H1 (cell line): ENCODE measurements at regions not wholly inside any gene's neighbourhood (a gene's known extent, or its start where the extent isn't known, plus 50 kb on each side); places are given as distances from the start of the nearest gene placed in this dataset.

ENCODE experiments used
- CTCF ChIA-PET: fragments of 300-600 bp; sonication (Branson Sonifier 250); formaldehyde crosslinking; loops from one replicate; lab custom pipeline; 2021; ENCODE audit not compliant: partially characterized antibody; lab: Charles Lee
- POLR2A ChIA-PET: fragments of 300-600 bp; sonication (Branson Sonifier 250); formaldehyde crosslinking; loops from one replicate; lab custom pipeline; 2021; ENCODE audit warnings: inconsistent platforms; ENCODE audit not compliant: partially characterized antibody; lab: Charles Lee
- DNase-seq, 2 experiments: peaks; one replicate each; pipeline versions ENCODE4 v3.0.0 to v3.0.0-alpha.2; 2010 to 2022; ENCODE audit warnings: low spot score in 2 of 2, low read depth in 1 of 2, mixed read lengths in 1 of 2
- FAIRE-seq: peaks from 2 replicates; lab custom pipeline; 2011; peaks lifted over from hg19 to GRCh38; lab: Jason Lieb, UNC
- H2AFZ ChIP-seq: 2 replicates; pipeline ENCODE4 v1.8.1; 2012; ENCODE audit warnings: low read length, inconsistent platforms
- H2AK5ac ChIP-seq: 2 replicates; pipeline ENCODE4 v1.6.1; 2013; ENCODE audit warnings: low read depth, low read length
- H2BK120ac ChIP-seq: replicated peaks from 2 replicates; pipeline ENCODE3; 2013; ENCODE audit warnings: low read depth, low read length, inconsistent platforms
- H2BK12ac ChIP-seq: 2 replicates; pipeline ENCODE4 v1.6.1; 2013; ENCODE audit warnings: low read depth, low read length
- H2BK15ac ChIP-seq: 2 replicates; pipeline ENCODE4 v1.6.1; 2013; ENCODE audit warnings: low read length
- H2BK20ac ChIP-seq: 2 replicates; pipeline ENCODE4 v1.6.1; 2013; ENCODE audit warnings: low read length
- H2BK5ac ChIP-seq: 2 replicates; pipeline ENCODE4 v1.6.1; 2013; ENCODE audit warnings: low read depth, low read length
- H3K14ac ChIP-seq: 2 replicates; pipeline ENCODE4 v1.6.1; 2013; ENCODE audit warnings: inconsistent platforms; ENCODE audit not compliant: insufficient read length
- H3K18ac ChIP-seq: 2 replicates; pipeline ENCODE4 v1.6.1; 2013; ENCODE audit warnings: low read length; ENCODE audit errors: extremely low read depth
- H3K23ac ChIP-seq: 2 replicates; pipeline ENCODE4 v1.6.1; 2013; ENCODE audit warnings: inconsistent platforms; ENCODE audit not compliant: insufficient read length
- H3K23me2 ChIP-seq: 2 replicates; pipeline ENCODE4 v1.6.1; 2013; ENCODE audit warnings: low read depth, low read length
- H3K27ac ChIP-seq: 2 replicates; pipeline ENCODE4 v1.6.1; 2011; ENCODE audit warnings: low read depth, low read length, inconsistent platforms
- H3K27me3 ChIP-seq, 4 experiments: replicated peaks in 1 of 4; 1 replicate in 1 of 4; 2 replicates in 3 of 4; pipeline versions ENCODE4 v1.6.1 to v1.8.1; 2011 to 2013; ENCODE audit warnings: low read length in 3 of 4, mild to moderate bottlenecking in 3 of 4, inconsistent platforms in 2 of 4, mixed read lengths in 2 of 4, moderate library complexity in 1 of 4; ENCODE audit not compliant: control insufficient read depth in 3 of 4, insufficient read depth in 3 of 4; ENCODE audit errors: extremely low read depth in 1 of 4
- H3K36me3 ChIP-seq, 4 experiments: 2 replicates each; pipeline versions ENCODE4 v1.6.1 to v1.8.1; 2011 to 2013; ENCODE audit warnings: mild to moderate bottlenecking in 4 of 4, low read length in 3 of 4, moderate library complexity in 2 of 4, control low read depth in 1 of 4, inconsistent platforms in 1 of 4; ENCODE audit not compliant: insufficient read depth in 4 of 4, control insufficient read depth in 2 of 4
- H3K4ac ChIP-seq: replicated peaks from 2 replicates; pipeline ENCODE3; 2013; ENCODE audit warnings: low read length, low read depth, mixed read lengths, inconsistent platforms; ENCODE audit not compliant: insufficient read length
- H3K4me1 ChIP-seq, 4 experiments: replicated peaks in 1 of 4; 1 replicate in 1 of 4; 2 replicates in 3 of 4; pipeline versions ENCODE4 v1.6.1 to v1.8.1; 2011 to 2013; ENCODE audit warnings: low read length in 3 of 4, inconsistent platforms in 2 of 4, mixed read lengths in 1 of 4; ENCODE audit not compliant: insufficient read depth in 4 of 4, control insufficient read depth in 3 of 4
- H3K4me2 ChIP-seq, 2 experiments: 2 replicates each; pipeline versions ENCODE4 v1.6.1 to v1.8.1; 2011 to 2013; ENCODE audit warnings: low read depth in 2 of 2, low read length in 2 of 2, control low read depth in 1 of 2, inconsistent platforms in 1 of 2, mild to moderate bottlenecking in 1 of 2; ENCODE audit not compliant: insufficient read depth in 1 of 2
- H3K4me3 ChIP-seq, 4 experiments: fragments of 200-600, 300-600 bp in 1 of 4; sonication (generic), shearing (Covaris generic), sonication (Bioruptor Twin) in 1 of 4; 2 replicates each; pipeline versions ENCODE4 v1.5.1 to v1.8.1; 2011 to 2016; ENCODE audit warnings: low read length in 4 of 4, low read depth in 3 of 4, control low read depth in 2 of 4, inconsistent platforms in 2 of 4, mild to moderate bottlenecking in 2 of 4, mixed read lengths in 1 of 4, moderate library complexity in 1 of 4; ENCODE audit not compliant: insufficient read depth in 2 of 4; ENCODE audit errors: extremely low read depth in 1 of 4
- H3K56ac ChIP-seq: replicated peaks from 2 replicates; pipeline ENCODE3; 2013; ENCODE audit warnings: low read depth, mild to moderate bottlenecking, mixed read lengths, low read length, inconsistent platforms; ENCODE audit not compliant: insufficient read length
- H3K79me1 ChIP-seq: 2 replicates; pipeline ENCODE4 v1.6.1; 2013; ENCODE audit warnings: low read depth, low read length, control low read depth
- H3K79me2 ChIP-seq, 2 experiments: 2 replicates each; pipeline versions ENCODE4 v1.6.1 to v1.8.1; 2012 to 2013; ENCODE audit warnings: low read length in 2 of 2, mild to moderate bottlenecking in 2 of 2, inconsistent platforms in 1 of 2; ENCODE audit not compliant: insufficient read depth in 2 of 2, control insufficient read depth in 1 of 2
- H3K9ac ChIP-seq, 4 experiments: replicated peaks in 1 of 4; 1 replicate in 1 of 4; 2 replicates in 3 of 4; pipeline versions ENCODE4 v1.6.1 to v1.8.1; 2011 to 2013; ENCODE audit warnings: low read depth in 3 of 4, low read length in 3 of 4, control low read depth in 2 of 4, mild to moderate bottlenecking in 2 of 4, moderate library complexity in 2 of 4, inconsistent platforms in 1 of 4; ENCODE audit errors: extremely low read depth in 1 of 4
- H3K9me3 ChIP-seq, 2 experiments: 2 replicates each; pipeline versions ENCODE4 v1.6.1 to v1.8.1; 2012 to 2013; ENCODE audit warnings: mild to moderate bottlenecking in 2 of 2, moderate library complexity in 2 of 2, control low read depth in 1 of 2, inconsistent platforms in 1 of 2, low read depth in 1 of 2, low read length in 1 of 2, mixed read lengths in 1 of 2; ENCODE audit not compliant: insufficient read depth in 2 of 2
- H4K20me1 ChIP-seq, 2 experiments: replicated peaks in 1 of 2; 2 replicates each; pipeline versions ENCODE3 to v1.8.1; 2011 to 2013; ENCODE audit warnings: inconsistent platforms in 2 of 2, low read length in 2 of 2, mild to moderate bottlenecking in 1 of 2; ENCODE audit not compliant: insufficient read depth in 2 of 2, control insufficient read depth in 1 of 2
- H4K5ac ChIP-seq: 2 replicates; pipeline ENCODE4 v1.6.1; 2013; ENCODE audit warnings: low read length, low read depth, mixed read lengths, inconsistent platforms; ENCODE audit not compliant: insufficient read length
- H4K8ac ChIP-seq: 2 replicates; pipeline ENCODE4 v1.8.0; 2013; ENCODE audit warnings: mild to moderate bottlenecking, moderate library complexity, low read length, inconsistent platforms; ENCODE audit not compliant: insufficient read depth; ENCODE audit errors: extremely low read depth
- H4K91ac ChIP-seq: replicated peaks from 2 replicates; pipeline ENCODE3; 2013; ENCODE audit warnings: low read length, mixed read lengths, inconsistent platforms; ENCODE audit not compliant: insufficient read length
- BACH1 ChIP-seq: IDR thresholded peaks from 2 replicates; pipeline ENCODE4 v1.6.1; 2012; ENCODE audit warnings: low read length, improper control_type of control experiment
- BRCA1 ChIP-seq: IDR thresholded peaks from 2 replicates; pipeline ENCODE4 v1.6.1; 2012; ENCODE audit warnings: low read depth, low read length, improper control_type of control experiment
- CEBPB ChIP-seq: IDR thresholded peaks from 2 replicates; pipeline ENCODE4 v1.6.1; 2012; ENCODE audit warnings: low read depth, low read length
- FOSL1 ChIP-seq: IDR thresholded peaks from 2 replicates; pipeline ENCODE4 v1.6.1; 2011; ENCODE audit warnings: mild to moderate bottlenecking, low read depth, low read length, moderate library complexity; ENCODE audit not compliant: insufficient read depth
- POLR2AphosphoS5 ChIP-seq: IDR thresholded peaks from 2 replicates; pipeline ENCODE4 v1.6.1; 2011; ENCODE audit warnings: low read depth, low read length
- SIN3A ChIP-seq, 2 experiments: IDR thresholded peaks in 1 of 2; conservative IDR thresholded peaks in 1 of 2; 2 replicates each; pipeline ENCODE4 v1.6.1; 2011 to 2012; ENCODE audit warnings: low read length in 2 of 2, improper control_type of control experiment in 1 of 2, low read depth in 1 of 2, mild to moderate bottlenecking in 1 of 2
- SIRT6 ChIP-seq: IDR thresholded peaks from one replicate; pipeline ENCODE4 v1.7.1; 2012; ENCODE audit warnings: low read length, inconsistent platforms
- SIX5 ChIP-seq: IDR thresholded peaks from 2 replicates; pipeline ENCODE4 v1.6.1; 2011; ENCODE audit warnings: mild to moderate bottlenecking, low read depth, low read length
- TCF12 ChIP-seq: IDR thresholded peaks from 2 replicates; pipeline ENCODE4 v1.6.1; 2011; ENCODE audit warnings: low read depth, mild to moderate bottlenecking, low read length
- WGBS, 2 experiments: shearing (Covaris generic) in 1 of 2; methylation state at CpG; one replicate each; pipeline versions ENCODE4 v1.1.6 to v1.1.7; 2013 to 2015; ENCODE audit warnings: low lambda C conversion rate in 2 of 2, mixed read lengths in 2 of 2, inconsistent platforms in 1 of 2, low coverage in 1 of 2, missing lambda C conversion rate in 1 of 2; ENCODE audit not compliant: insufficient replicate concordance in 2 of 2, insufficient coverage in 1 of 2, insufficient read length in 1 of 2; ENCODE audit errors: extremely low coverage in 1 of 2, missing lambda C conversion rate in 1 of 2; 5-methylcytosine and 5-hydroxymethylcytosine counted together
- TF ChIP-seq, protein P1 (sequence below): IDR thresholded peaks from 2 replicates; pipeline ENCODE4 v1.6.1; 2011; ENCODE audit warnings: low read depth, mild to moderate bottlenecking, low read length; ENCODE audit not compliant: insufficient read depth
- TF ChIP-seq, protein P2 (sequence below): IDR thresholded peaks from 2 replicates; pipeline ENCODE4 v1.6.1; 2011; ENCODE audit warnings: low read length, improper control_type of control experiment

DNA sequence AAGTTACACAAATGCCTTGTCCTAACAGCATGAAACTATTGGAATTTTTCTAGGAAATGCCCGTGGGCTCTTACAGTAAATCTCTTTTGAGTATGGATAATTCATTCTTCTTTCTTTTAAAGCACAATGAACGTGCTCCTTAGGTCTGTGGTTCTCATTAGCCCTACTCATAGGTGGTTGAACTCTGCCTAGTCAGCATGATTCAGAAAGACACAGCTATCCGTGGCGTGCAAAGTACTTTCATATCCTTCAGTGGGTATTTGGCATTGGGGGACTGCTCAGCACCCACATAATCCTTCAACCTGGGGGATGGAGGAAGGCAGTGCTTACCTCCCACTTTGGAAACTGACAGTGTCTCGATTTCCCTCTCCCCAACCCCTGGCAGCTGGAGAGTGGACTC lies 462.0 kb upstream of the CLINT1 start:
- Histone ChIP-seq H3K14ac (no peak overlapping the region), H3K23me2 (no peaks in the 10 kb centered on the region), H3K4me1 (peaks cover 1 to 7% (median 4%) of the 10 kb centered on the region in 4 experiments; a peak in 4 of 7 replicates), H3K4ac (no peak overlapping the region), H2BK120ac (no peak overlapping the region), H2AFZ (no peak overlapping the region), H2BK5ac (no peak overlapping the region), H3K27ac (no peak overlapping the region), H3K36me3 (no peaks in the 10 kb centered on the region), H4K8ac (no peak overlapping the region), H3K9ac (no peak overlapping the region), H2AK5ac (no peak overlapping the region), H4K20me1 (no peaks in the 10 kb centered on the region), H3K18ac (no peak overlapping the region; the same call in 1 of the 2 replicates), H3K9me3 (no peaks in the 10 kb centered on the region), H3K4me2 (no peak overlapping the region), H3K79me1 (no peaks in the 10 kb centered on the region), H2BK15ac (no peak overlapping the region), H4K5ac (no peak overlapping the region), H3K27me3 (no peaks in the 10 kb centered on the region), H3K23ac (no peak overlapping the region), H3K79me2 (no peaks in the 10 kb centered on the region), H2BK12ac (no peak overlapping the region), H3K4me3 (no peak overlapping the region), H2BK20ac (no peak overlapping the region), H3K56ac (no peak overlapping the region), H4K91ac (no peak overlapping the region)
- TF ChIP-seq, protein P1, sequence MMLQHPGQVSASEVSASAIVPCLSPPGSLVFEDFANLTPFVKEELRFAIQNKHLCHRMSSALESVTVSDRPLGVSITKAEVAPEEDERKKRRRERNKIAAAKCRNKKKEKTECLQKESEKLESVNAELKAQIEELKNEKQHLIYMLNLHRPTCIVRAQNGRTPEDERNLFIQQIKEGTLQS: no peak
- TF ChIP-seq BACH1 (no peak), POLR2AphosphoS5 (no peak), FOSL1 (no peak), TCF12 (no peak), BRCA1 (no peak), SIRT6 (no peak), CEBPB (no peak), SIX5 (no peak), SIN3A (conservative IDR thresholded peaks at IDR 0.05 in 1 of 2, IDR thresholded peaks at IDR 0.05 in 1 of 2; ENCODE audit: low read depth in 1 of 2, low read length in 2 of 2) (no peak)
- TF ChIP-seq, protein P2, sequence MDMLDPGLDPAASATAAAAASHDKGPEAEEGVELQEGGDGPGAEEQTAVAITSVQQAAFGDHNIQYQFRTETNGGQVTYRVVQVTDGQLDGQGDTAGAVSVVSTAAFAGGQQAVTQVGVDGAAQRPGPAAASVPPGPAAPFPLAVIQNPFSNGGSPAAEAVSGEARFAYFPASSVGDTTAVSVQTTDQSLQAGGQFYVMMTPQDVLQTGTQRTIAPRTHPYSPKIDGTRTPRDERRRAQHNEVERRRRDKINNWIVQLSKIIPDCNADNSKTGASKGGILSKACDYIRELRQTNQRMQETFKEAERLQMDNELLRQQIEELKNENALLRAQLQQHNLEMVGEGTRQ: no peak
- FAIRE-seq: no peak
- 94% methylated on average over 5 of the region's 5 CpGs; no CpG with 5 or more reads in 1 of the 2 experiments for WGBS, 2 experiments
- POLR2A ChIA-PET: no interaction called here
- no peak for DNase-seq
- CTCF ChIA-PET: interaction anchor here (0.6 kb wide), 4 partner anchors 126 to 728 kb away, joined by 3 read pairs; no protein-coding TSS in a partner anchor
